ENCODE measurements at regions not wholly inside any gene's neighbourhood (a gene's known extent, or its start where the extent isn't known, plus 50 kb on each side); places are given as distances from the start of the nearest gene placed in this dataset.

GRCh38 chr5:88495810-88496209, 227.2 kb upstream of the TMEM161B start:
- H3K27ac ChIP-seq (replicated peaks): no peak overlapping the region
- DNase-seq (ENCODE audit: low read depth in 1 of 2, low spot score in 1 of 2): no peak
- no peaks in the 10 kb centered on the region for H3K27me3 ChIP-seq (ENCODE audit: insufficient read depth, poor library complexity, severe bottlenecking)
- H3K4me3 ChIP-seq (replicated peaks; ENCODE audit: insufficient read depth, low read length): no peak overlapping the region
- no peak for TF ChIP-seq POLR2AphosphoS5 (IDR thresholded peaks at IDR 0.05; ENCODE audit: low read depth)
- TF ChIP-seq CTCF (IDR thresholded peaks at IDR 0.05; ENCODE audit: insufficient read depth, low read length): no peak
- TF ChIP-seq SPI1 (IDR thresholded peaks at IDR 0.05; ENCODE audit: borderline replicate concordance, low read depth): no peak
- TF ChIP-seq GABPA (IDR thresholded peaks at IDR 0.05; ENCODE audit: low read depth): no peak
- TF ChIP-seq, protein P1, sequence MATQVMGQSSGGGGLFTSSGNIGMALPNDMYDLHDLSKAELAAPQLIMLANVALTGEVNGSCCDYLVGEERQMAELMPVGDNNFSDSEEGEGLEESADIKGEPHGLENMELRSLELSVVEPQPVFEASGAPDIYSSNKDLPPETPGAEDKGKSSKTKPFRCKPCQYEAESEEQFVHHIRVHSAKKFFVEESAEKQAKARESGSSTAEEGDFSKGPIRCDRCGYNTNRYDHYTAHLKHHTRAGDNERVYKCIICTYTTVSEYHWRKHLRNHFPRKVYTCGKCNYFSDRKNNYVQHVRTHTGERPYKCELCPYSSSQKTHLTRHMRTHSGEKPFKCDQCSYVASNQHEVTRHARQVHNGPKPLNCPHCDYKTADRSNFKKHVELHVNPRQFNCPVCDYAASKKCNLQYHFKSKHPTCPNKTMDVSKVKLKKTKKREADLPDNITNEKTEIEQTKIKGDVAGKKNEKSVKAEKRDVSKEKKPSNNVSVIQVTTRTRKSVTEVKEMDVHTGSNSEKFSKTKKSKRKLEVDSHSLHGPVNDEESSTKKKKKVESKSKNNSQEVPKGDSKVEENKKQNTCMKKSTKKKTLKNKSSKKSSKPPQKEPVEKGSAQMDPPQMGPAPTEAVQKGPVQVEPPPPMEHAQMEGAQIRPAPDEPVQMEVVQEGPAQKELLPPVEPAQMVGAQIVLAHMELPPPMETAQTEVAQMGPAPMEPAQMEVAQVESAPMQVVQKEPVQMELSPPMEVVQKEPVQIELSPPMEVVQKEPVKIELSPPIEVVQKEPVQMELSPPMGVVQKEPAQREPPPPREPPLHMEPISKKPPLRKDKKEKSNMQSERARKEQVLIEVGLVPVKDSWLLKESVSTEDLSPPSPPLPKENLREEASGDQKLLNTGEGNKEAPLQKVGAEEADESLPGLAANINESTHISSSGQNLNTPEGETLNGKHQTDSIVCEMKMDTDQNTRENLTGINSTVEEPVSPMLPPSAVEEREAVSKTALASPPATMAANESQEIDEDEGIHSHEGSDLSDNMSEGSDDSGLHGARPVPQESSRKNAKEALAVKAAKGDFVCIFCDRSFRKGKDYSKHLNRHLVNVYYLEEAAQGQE (IDR thresholded peaks at IDR 0.05; ENCODE audit: insufficient replicate concordance, low read depth): no peak

GRCh38 chr5:88490874-88491273, 222.2 kb upstream of the TMEM161B start:
- Histone ChIP-seq H3K4me3 (replicated peaks; ENCODE audit: insufficient read depth, low read length) (no peak overlapping the region), H3K27ac (replicated peaks) (no peak overlapping the region), H3K27me3 (ENCODE audit: insufficient read depth, poor library complexity, severe bottlenecking) (no peaks in the 10 kb centered on the region)
- TF ChIP-seq, protein P1 (IDR thresholded peaks at IDR 0.05; ENCODE audit: insufficient replicate concordance, low read depth): no peak
- TF ChIP-seq GABPA (IDR thresholded peaks at IDR 0.05; ENCODE audit: low read depth) (no peak), POLR2AphosphoS5 (IDR thresholded peaks at IDR 0.05; ENCODE audit: low read depth) (no peak), CTCF (IDR thresholded peaks at IDR 0.05; ENCODE audit: insufficient read depth, low read length) (no peak), SPI1 (IDR thresholded peaks at IDR 0.05; ENCODE audit: borderline replicate concordance, low read depth) (no peak)
- DNase-seq (ENCODE audit: low read depth in 1 of 2, low spot score in 1 of 2): no peak

DNA sequence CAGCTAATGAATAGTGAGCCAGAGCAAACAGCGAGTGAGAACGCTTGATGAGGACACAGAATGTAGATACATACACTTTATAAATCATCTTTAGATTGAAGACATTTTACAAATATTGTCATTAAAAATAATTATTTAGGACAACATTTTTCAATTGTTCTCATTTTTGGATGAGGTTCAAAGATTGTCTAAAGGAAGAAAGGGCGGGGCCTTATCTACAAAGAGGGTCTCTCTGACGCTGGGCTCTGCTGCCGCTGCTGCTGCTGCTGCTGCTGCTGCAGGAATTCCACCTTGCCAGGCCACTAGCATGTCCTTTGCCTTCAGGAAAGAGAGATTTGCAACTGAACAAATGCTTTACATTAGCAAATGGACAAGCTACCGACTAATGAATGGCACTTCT, 220.7 kb upstream of the TMEM161B start:
- no peak for DNase-seq (ENCODE audit: low read depth in 1 of 2, low spot score in 1 of 2)
- no peak overlapping the region for H3K27ac ChIP-seq (replicated peaks)
- no peak overlapping the region for H3K4me3 ChIP-seq (replicated peaks; ENCODE audit: insufficient read depth, low read length)
- no peak for TF ChIP-seq POLR2AphosphoS5 (IDR thresholded peaks at IDR 0.05; ENCODE audit: low read depth)
- no peak for TF ChIP-seq CTCF (IDR thresholded peaks at IDR 0.05; ENCODE audit: insufficient read depth, low read length)
- TF ChIP-seq SPI1 (IDR thresholded peaks at IDR 0.05; ENCODE audit: borderline replicate concordance, low read depth): no peak
- H3K27me3 ChIP-seq (ENCODE audit: insufficient read depth, poor library complexity, severe bottlenecking): no peaks in the 10 kb centered on the region

DNA sequence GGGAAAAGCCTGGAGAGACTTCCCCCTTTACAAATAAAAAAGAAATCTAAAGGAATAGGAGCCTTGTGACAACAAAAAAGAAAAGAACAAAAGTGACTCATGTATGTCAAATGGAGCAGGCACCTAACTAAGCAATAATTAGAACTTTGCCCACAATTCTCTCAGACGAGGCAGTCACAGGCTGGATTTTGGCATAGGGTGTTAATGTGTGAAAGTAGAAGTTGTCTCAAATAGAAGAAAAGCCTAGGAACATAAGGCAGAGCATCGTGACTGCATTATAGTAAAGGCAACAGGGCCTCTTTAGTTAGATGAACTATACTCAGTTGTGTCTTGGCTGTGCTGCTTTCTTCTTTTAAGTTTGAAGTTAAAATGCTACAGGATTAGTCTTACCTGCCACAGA, 219.9 kb upstream of the TMEM161B start:
- H3K27me3 ChIP-seq (ENCODE audit: insufficient read depth, poor library complexity, severe bottlenecking): no peaks in the 10 kb centered on the region
- no peak for DNase-seq (ENCODE audit: low read depth in 1 of 2, low spot score in 1 of 2)
- TF ChIP-seq, protein P1 (IDR thresholded peaks at IDR 0.05; ENCODE audit: insufficient replicate concordance, low read depth): no peak
- no peak for TF ChIP-seq SPI1 (IDR thresholded peaks at IDR 0.05; ENCODE audit: borderline replicate concordance, low read depth)
- no peak for TF ChIP-seq GABPA (IDR thresholded peaks at IDR 0.05; ENCODE audit: low read depth)
- TF ChIP-seq POLR2AphosphoS5 (IDR thresholded peaks at IDR 0.05; ENCODE audit: low read depth): no peak
- no peak for TF ChIP-seq CTCF (IDR thresholded peaks at IDR 0.05; ENCODE audit: insufficient read depth, low read length)
- H3K27ac ChIP-seq (replicated peaks): no peak overlapping the region
- H3K4me3 ChIP-seq (replicated peaks; ENCODE audit: insufficient read depth, low read length): no peak overlapping the region

All from HL-60 (cell line).